HCT116 (cell line): ENCODE measurements at regions not wholly inside any gene's neighbourhood (a gene's known extent, or its start where the extent isn't known, plus 50 kb on each side); places are given as distances from the start of the nearest gene placed in this dataset.

Experiments
- ATAC-seq: fragments of 200-7000 bp; cut with Tn5 transposase; 2 replicates; pipeline ENCODE4 v1.9.1; 2020; ENCODE audit warnings: mild to moderate bottlenecking, moderate library complexity
- BruUV-seq: library from RNA; stranded (reverse); fragments of 400-500 nt; replicated peaks from 2 replicates; lab custom pipeline; 2021; lab: Mats Ljungman, UMichigan
- CTCF ChIA-PET: fragments of 300-600 bp; sonication (Branson Sonifier 250); formaldehyde crosslinking; loops from one replicate; lab custom pipeline; 2021; ENCODE audit warnings: antibody characterized with exemption; lab: Charles Lee
- POLR2A ChIA-PET: fragments of 300-600, 350-600 bp; sonication (Branson Sonifier 250); formaldehyde crosslinking; loops from one replicate; lab custom pipeline; 2021; ENCODE audit warnings: antibody characterized with exemption; lab: Charles Lee
- RAD21 ChIA-PET, 2 experiments: fragments of 300-600 bp; sonication (Branson Sonifier 250); formaldehyde crosslinking; loops; one replicate each; lab custom pipeline; 2023; ENCODE audit warnings: low total read pairs in 2 of 2; ENCODE audit not compliant: uncharacterized antibody in 2 of 2, unreplicated experiment in 2 of 2, low non-redundant PET in 1 of 2; lab: Charles Lee
- DNase-seq: peaks from one replicate; pipeline ENCODE4 v3.0.0-alpha.2; 2010; ENCODE audit warnings: low read depth, low spot score
- H2AFZ ChIP-seq: fragments of 200-600 bp; shearing (Covaris generic), sonication (generic); 2 replicates; pipeline ENCODE4 v1.6.1; 2017; ENCODE audit warnings: low read depth, mixed run types, mixed read lengths, antibody characterized with exemption, low read length; ENCODE audit not compliant: poor library complexity, severe bottlenecking
- H3K27ac ChIP-seq: 2 replicates; pipeline ENCODE4 v1.5.1; 2012; ENCODE audit warnings: low read depth, low read length
- H3K27me3 ChIP-seq: fragments of 200-600 bp; sonication (generic); 2 replicates; pipeline ENCODE4 v1.6.1; 2016; ENCODE audit warnings: mixed run types, low read length, mixed read lengths; ENCODE audit not compliant: insufficient read depth
- H3K36me3 ChIP-seq, 2 experiments: fragments of 200-500 bp in 1 of 2; fragments of 200-600 bp in 1 of 2; sonication (Bioruptor generic) in 1 of 2; sonication (generic) in 1 of 2; 2 replicates each; pipeline versions ENCODE4 v1.5.1 to v1.6.1; 2014 to 2016; ENCODE audit warnings: low read length in 2 of 2, inconsistent platforms in 1 of 2, mixed read lengths in 1 of 2, mixed run types in 1 of 2; ENCODE audit not compliant: insufficient read depth in 2 of 2, control insufficient read depth in 1 of 2
- H3K4me1 ChIP-seq, 2 experiments: fragments of 200-600 bp in 1 of 2; sonication (generic) in 1 of 2; 2 replicates each; pipeline versions ENCODE4 v1.5.1 to v1.6.1; 2012 to 2017; ENCODE audit warnings: low read length in 2 of 2, inconsistent platforms in 1 of 2, mild to moderate bottlenecking in 1 of 2, mixed read lengths in 1 of 2, mixed run types in 1 of 2, moderate library complexity in 1 of 2; ENCODE audit not compliant: insufficient read depth in 2 of 2, control insufficient read depth in 1 of 2
- H3K4me2 ChIP-seq: fragments of 200-600 bp; sonication (generic); 2 replicates; pipeline ENCODE4 v1.6.1; 2017; ENCODE audit warnings: mixed run types, low read length, mixed read lengths
- H3K4me3 ChIP-seq, 2 experiments: fragments of 200-600 bp in 1 of 2; sonication (generic) in 1 of 2; replicated peaks in 1 of 2; 2 replicates each; pipeline ENCODE4 v1.5.1; 2011 to 2016; ENCODE audit warnings: low read length in 2 of 2, control low read depth in 1 of 2, low read depth in 1 of 2, mild to moderate bottlenecking in 1 of 2, mixed read lengths in 1 of 2, mixed run types in 1 of 2
- H3K79me2 ChIP-seq: fragments of 200-600 bp; sonication (generic); 2 replicates; pipeline ENCODE4 v1.6.1; 2017; ENCODE audit warnings: mild to moderate bottlenecking, mixed run types, low read length, moderate library complexity, mixed read lengths; ENCODE audit not compliant: insufficient read depth
- H3K9ac ChIP-seq: fragments of 200-600 bp; sonication (generic); 2 replicates; pipeline ENCODE4 v1.6.1; 2016; ENCODE audit warnings: low read length, mixed read lengths
- H3K9me2 ChIP-seq: fragments of 200-600 bp; sonication (generic), shearing (Covaris generic); 2 replicates; pipeline ENCODE4 v1.6.1; 2017; ENCODE audit warnings: mixed run types, mild to moderate bottlenecking, moderate library complexity; ENCODE audit not compliant: insufficient read depth
- H3K9me3 ChIP-seq, 2 experiments: fragments of 200-500 bp in 1 of 2; fragments of 200-600 bp in 1 of 2; sonication (Bioruptor generic) in 1 of 2; sonication (generic) in 1 of 2; 2 replicates each; pipeline ENCODE4 v1.6.1; 2014 to 2017; ENCODE audit warnings: low read length in 2 of 2, mixed read lengths in 2 of 2, inconsistent platforms in 1 of 2, low read depth in 1 of 2, mild to moderate bottlenecking in 1 of 2, mixed run types in 1 of 2, moderate library complexity in 1 of 2; ENCODE audit not compliant: control insufficient read depth in 1 of 2, insufficient read depth in 1 of 2
- H4K20me1 ChIP-seq: fragments of 200-600 bp; sonication (generic), shearing (Covaris generic); 2 replicates; pipeline ENCODE4 v1.6.1; 2017; ENCODE audit warnings: mixed run types, mild to moderate bottlenecking, moderate library complexity; ENCODE audit not compliant: insufficient read depth
- ATF3 ChIP-seq: IDR thresholded peaks from 2 replicates; pipeline ENCODE4 v1.6.1; 2012
- CTCF ChIP-seq, 3 experiments: fragments of 200-600 bp in 1 of 3; sonication (generic) in 1 of 3; IDR thresholded peaks in 2 of 3; conservative IDR thresholded peaks in 1 of 3; 2 replicates each; pipeline ENCODE4 v1.5.1; 2012 to 2017; ENCODE audit warnings: low read depth in 2 of 3, low read length in 2 of 3, antibody characterized with exemption in 1 of 3, borderline replicate concordance in 1 of 3, control low read depth in 1 of 3, mild to moderate bottlenecking in 1 of 3, mixed read lengths in 1 of 3, mixed run types in 1 of 3, moderate library complexity in 1 of 3; ENCODE audit not compliant: insufficient read depth in 1 of 3
- EGR1 ChIP-seq: IDR thresholded peaks from 2 replicates; pipeline ENCODE4 v1.6.1; 2012; ENCODE audit warnings: low read depth
- ELF1 ChIP-seq: IDR thresholded peaks from 2 replicates; pipeline ENCODE4 v1.6.1; 2012; ENCODE audit warnings: low read depth, borderline replicate concordance
- MAX ChIP-seq: IDR thresholded peaks from 2 replicates; pipeline ENCODE4 v1.6.1; 2012
- POLR2A ChIP-seq: IDR thresholded peaks from 2 replicates; pipeline ENCODE4 v1.7.0; 2011; ENCODE audit warnings: borderline replicate concordance; ENCODE audit not compliant: insufficient read depth, insufficient read length; ENCODE audit errors: extremely low read depth
- RAD21 ChIP-seq: IDR thresholded peaks from 2 replicates; pipeline ENCODE4 v1.6.1; 2012; ENCODE audit warnings: low read depth, mild to moderate bottlenecking
- SP1 ChIP-seq: IDR thresholded peaks from 2 replicates; pipeline ENCODE4 v1.6.1; 2012; ENCODE audit warnings: low read depth
- SRF ChIP-seq: IDR thresholded peaks from 2 replicates; pipeline ENCODE4 v1.6.1; 2012; ENCODE audit warnings: low read depth
- TCF7L2 ChIP-seq: IDR thresholded peaks from 2 replicates; pipeline ENCODE4 v1.7.0; 2011; ENCODE audit warnings: borderline replicate concordance, inconsistent platforms; ENCODE audit not compliant: insufficient read depth, insufficient read length; ENCODE audit errors: extremely low read depth
- YY1 ChIP-seq: IDR thresholded peaks from 2 replicates; pipeline ENCODE4 v1.6.1; 2011; ENCODE audit warnings: low read length, low read depth, moderate library complexity, mild to moderate bottlenecking; ENCODE audit not compliant: insufficient replicate concordance; ENCODE audit errors: extremely low read depth
- ZBTB33 ChIP-seq: IDR thresholded peaks from 2 replicates; pipeline ENCODE4 v1.6.1; 2011; ENCODE audit warnings: mild to moderate bottlenecking, low read length, moderate library complexity; ENCODE audit not compliant: insufficient replicate concordance; ENCODE audit errors: extremely low read depth
- ZFX ChIP-seq: fragments of 450-650 bp; IDR thresholded peaks from 2 replicates; pipeline ENCODE4 v1.6.1; 2017
- intact Hi-C: fragments of 100-400 bp; cut with micrococcal nuclease; formaldehyde crosslinking; loops from 2 replicates; pipeline ENCODE4 v1.10.0; 2022

GRCh38 chr1:83034851-83035250 is 964.1 kb downstream of the TTLL7 start:
- ChIA-PET POLR2A (no interaction called here), RAD21 (no interaction called here), CTCF (no interaction called here)
- H3K4me2 ChIP-seq = no peak overlapping the region
- H3K79me2 ChIP-seq = no peaks in the 10 kb centered on the region
- intact Hi-C loops = no loop called here
- no peaks in the 10 kb centered on the region for H3K9me3 ChIP-seq
- H3K4me1 ChIP-seq = 0 out of 4 replicates have a peak, but pooled peaks cover 0 to 5% of the 10 kb centered on the region in 2 experiments
- H2AFZ ChIP-seq = no peak overlapping the region
- H3K9ac ChIP-seq = no peak overlapping the region
- H3K27me3 ChIP-seq = no peaks in the 10 kb centered on the region
- H3K27ac ChIP-seq = no peak overlapping the region
- no peak for TF ChIP-seq POLR2A
- no peak for TF ChIP-seq SP1
- TF ChIP-seq TCF7L2 = no peak
- no peak for TF ChIP-seq ZBTB33
- no peak for TF ChIP-seq ATF3
- no peak for DNase-seq
- BruUV-seq = no TSS peak
- H3K4me3 ChIP-seq = no peak overlapping the region
- no peak for ATAC-seq
- no peaks in the 10 kb centered on the region for H3K9me2 ChIP-seq
- H3K36me3 ChIP-seq = no peaks in the 10 kb centered on the region
- H4K20me1 ChIP-seq = no peaks in the 10 kb centered on the region

GRCh38 chr1:83033682-83034081 is 965.2 kb downstream of the TTLL7 start:
- intact Hi-C loops = no loop called here
- no peaks in the 10 kb centered on the region for H3K79me2 ChIP-seq
- H3K36me3 ChIP-seq = no peaks in the 10 kb centered on the region
- no peak overlapping the region for H3K4me3 ChIP-seq
- no peaks in the 10 kb centered on the region for H3K9me2 ChIP-seq
- H3K9me3 ChIP-seq = no peaks in the 10 kb centered on the region
- no peak overlapping the region for H2AFZ ChIP-seq
- ChIA-PET POLR2A (no interaction called here), RAD21 (no interaction called here), CTCF (no interaction called here)
- BruUV-seq = no TSS peak
- ATAC-seq (no peak), DNase-seq (no peak)
- H4K20me1 ChIP-seq = no peaks in the 10 kb centered on the region
- H3K4me1 ChIP-seq = 0 out of 4 replicates have a peak, but pooled peaks cover 0 to 5% of the 10 kb centered on the region in 2 experiments
- H3K4me2 ChIP-seq = no peak overlapping the region
- H3K27me3 ChIP-seq = no peaks in the 10 kb centered on the region
- no peak overlapping the region for H3K9ac ChIP-seq
- H3K27ac ChIP-seq = no peak overlapping the region
- no peak for TF ChIP-seq ELF1
- TF ChIP-seq MAX = no peak
- TF ChIP-seq YY1 = no peak
- no peak for TF ChIP-seq TCF7L2
- TF ChIP-seq POLR2A = no peak
- TF ChIP-seq ZFX = no peak
- no peak for TF ChIP-seq CTCF (IDR thresholded peaks at IDR 0.05 in 2 of 3, conservative IDR thresholded peaks at IDR 0.05 in 1 of 3; ENCODE audit: borderline replicate concordance in 1 of 3, insufficient read depth in 1 of 3, low read depth in 2 of 3, low read length in 2 of 3)
- no peak for TF ChIP-seq SP1
- no peak for TF ChIP-seq RAD21
- TF ChIP-seq EGR1 = no peak
- no peak for TF ChIP-seq ZBTB33
- no peak for TF ChIP-seq SRF
